ENCODE measurements at regions not wholly inside any gene's neighbourhood (a gene's known extent, or its start where the extent isn't known, plus 50 kb on each side); places are given as distances from the start of the nearest gene placed in this dataset.

DNA sequence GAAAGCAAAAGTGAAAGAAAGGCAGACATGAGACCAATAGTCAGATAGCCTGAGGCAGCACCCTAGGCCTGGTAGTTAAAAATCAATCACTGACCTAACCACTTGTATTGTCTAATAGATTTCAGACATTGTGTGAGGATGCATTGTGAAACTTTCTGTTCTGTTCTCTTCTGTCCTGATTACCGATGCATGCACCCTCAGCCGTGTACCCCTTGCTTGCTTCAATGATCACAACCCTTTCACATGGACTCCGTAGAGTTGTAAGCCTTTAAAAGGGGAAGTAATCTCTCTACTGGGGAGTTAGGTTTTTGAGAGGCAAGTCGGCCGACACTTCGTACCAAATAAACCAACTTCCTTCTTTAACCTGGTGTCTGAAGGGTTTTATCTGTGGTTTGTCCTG, 801.6 kb upstream of the TSPY4 start:
- no peaks in the 10 kb centered on the region for H3K79me2 ChIP-seq (ENCODE audit: insufficient read depth, low read length)
- H3K4me1 ChIP-seq (ENCODE audit: insufficient read depth, low read length) = no peaks in the 10 kb centered on the region
- no peak overlapping the region for H3K27ac ChIP-seq (ENCODE audit: extremely low read length, insufficient read depth, low read length)
- no peak overlapping the region for H3K4me2 ChIP-seq (ENCODE audit: low read depth, low read length)
- no peak overlapping the region for H2AFZ ChIP-seq (ENCODE audit: low read length)
- ChIA-PET CTCF (ENCODE audit: low intra/inter-chr PET ratio, low total read pairs) (no interaction called here), POLR2A (no interaction called here)
- no peaks in the 10 kb centered on the region for H4K20me1 ChIP-seq (ENCODE audit: insufficient read depth, low read length)
- in situ Hi-C loops (cut with HindIII; ENCODE audit: extremely low pct_ligation_motif_present, low pct_unique_long_range_greater_than_20kb) = loop anchor here (25.0 kb wide), 1 partner anchor 127 kb away; no protein-coding TSS in a partner anchor
- H3K4me3 ChIP-seq (replicated peaks in 1 of 3; ENCODE audit: insufficient read depth in 1 of 3, low read depth in 2 of 3, low read length in 3 of 3) = no peak overlapping the region
- WGBS (ENCODE audit: low lambda C conversion rate) = 78% methylated on average over 6 of the region's 6 CpGs
- no TSS peak for BruUV-seq (replicated peaks)
- ATAC-seq (no peak), DNase-seq (ENCODE audit: low spot score) (no peak), FAIRE-seq (no peak)
- no peak for TF ChIP-seq ZNF572 (CRISPR knock-in tag; IDR thresholded peaks at IDR 0.05)
- no peak for TF ChIP-seq ZNF550 (CRISPR knock-in tag; IDR thresholded peaks at IDR 0.05; ENCODE audit: borderline replicate concordance)
- peaks cover 7% of the 10 kb centered on the region for H3K9me3 ChIP-seq (ENCODE audit: low read length)
- H3K9ac ChIP-seq (ENCODE audit: insufficient read depth, low read depth, low read length) = no peak overlapping the region
- no peaks in the 10 kb centered on the region for H3K27me3 ChIP-seq (ENCODE audit: control insufficient read depth in 1 of 2, insufficient read depth in 2 of 2, low read length in 2 of 2)
- intact Hi-C loops (cut with micrococcal nuclease; ENCODE audit: unreplicated experiment) = no loop called here
- H3K36me3 ChIP-seq (replicated peaks in 1 of 2; ENCODE audit: control insufficient read depth in 1 of 2, insufficient read depth in 2 of 2, low read length in 2 of 2) = no peaks in the 10 kb centered on the region

DNA sequence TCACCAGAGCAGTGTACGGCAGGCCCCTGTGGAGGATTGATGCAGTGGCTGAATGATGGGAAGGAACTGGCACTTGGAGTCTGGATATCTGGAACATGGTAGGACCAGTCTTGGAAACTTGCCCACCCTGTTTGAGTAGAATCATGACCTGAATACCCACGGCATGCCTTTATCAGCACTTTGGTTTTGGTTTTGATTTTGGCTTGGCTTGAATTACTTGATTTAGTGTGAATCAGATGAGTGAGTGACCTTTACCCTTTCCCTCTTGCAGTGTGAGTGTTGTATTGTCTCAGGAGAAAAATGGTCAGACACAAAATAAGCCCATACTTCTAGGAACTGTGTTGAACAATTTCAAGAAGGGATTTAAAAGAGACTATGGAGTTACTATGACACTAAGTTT, 801.0 kb upstream of the TSPY4 start:
- H3K79me2 ChIP-seq (ENCODE audit: insufficient read depth, low read length) = no peaks in the 10 kb centered on the region
- WGBS (ENCODE audit: low lambda C conversion rate) = 11% methylated on average over 1 of the region's 2 CpGs
- no peak overlapping the region for H3K4me2 ChIP-seq (ENCODE audit: low read depth, low read length)
- H3K27ac ChIP-seq (ENCODE audit: extremely low read length, insufficient read depth, low read length) = no peak overlapping the region
- no peak overlapping the region for H3K9ac ChIP-seq (ENCODE audit: insufficient read depth, low read depth, low read length)
- peaks cover 7% of the 10 kb centered on the region for H3K9me3 ChIP-seq (ENCODE audit: low read length)
- H4K20me1 ChIP-seq (ENCODE audit: insufficient read depth, low read length) = no peaks in the 10 kb centered on the region
- intact Hi-C loops (cut with micrococcal nuclease; ENCODE audit: unreplicated experiment) = no loop called here
- no peak overlapping the region for H3K4me3 ChIP-seq (replicated peaks in 1 of 3; ENCODE audit: insufficient read depth in 1 of 3, low read depth in 2 of 3, low read length in 3 of 3)
- FAIRE-seq (no peak), ATAC-seq (no peak), DNase-seq (ENCODE audit: low spot score) (no peak)
- no peak overlapping the region for H2AFZ ChIP-seq (ENCODE audit: low read length)
- ChIA-PET CTCF (ENCODE audit: low intra/inter-chr PET ratio, low total read pairs) (no interaction called here), POLR2A (no interaction called here)
- H3K36me3 ChIP-seq (replicated peaks in 1 of 2; ENCODE audit: control insufficient read depth in 1 of 2, insufficient read depth in 2 of 2, low read length in 2 of 2) = no peaks in the 10 kb centered on the region
- TF ChIP-seq MTA1 (CRISPR knock-in tag; IDR thresholded peaks at IDR 0.05; ENCODE audit: borderline replicate concordance) (no peak), ATAD3A (CRISPR knock-in tag; IDR thresholded peaks at IDR 0.05) (no peak), ZNF768 (CRISPR knock-in tag; IDR thresholded peaks at IDR 0.05) (no peak), KLF16 (CRISPR knock-in tag; IDR thresholded peaks at IDR 0.05) (no peak), ZNF432 (CRISPR knock-in tag; IDR thresholded peaks at IDR 0.05; ENCODE audit: borderline replicate concordance) (no peak)
- no TSS peak for BruUV-seq (replicated peaks)
- H3K27me3 ChIP-seq (ENCODE audit: control insufficient read depth in 1 of 2, insufficient read depth in 2 of 2, low read length in 2 of 2) = no peaks in the 10 kb centered on the region
- no peaks in the 10 kb centered on the region for H3K4me1 ChIP-seq (ENCODE audit: insufficient read depth, low read length)
- in situ Hi-C loops (cut with HindIII; ENCODE audit: extremely low pct_ligation_motif_present, low pct_unique_long_range_greater_than_20kb) = loop anchor here (25.0 kb wide), 1 partner anchor 126 kb away; no protein-coding TSS in a partner anchor

Data from HepG2 (cell line).